OCI-LY3 (cell line): ENCODE measurements at regions not wholly inside any gene's neighbourhood (a gene's known extent, or its start where the extent isn't known, plus 50 kb on each side); places are given as distances from the start of the nearest gene placed in this dataset.

Experiments
- H2AFZ ChIP-seq: fragments of 200-600, 300-600 bp; shearing (Covaris generic); 2 replicates; pipeline ENCODE4 v1.6.0; 2014; ENCODE audit warnings: antibody characterized with exemption, low read depth, low read length
- H3K27ac ChIP-seq: fragments of 200-600, 300-600 bp; sonication (generic); 2 replicates; pipeline ENCODE4 v1.5.1; 2014; ENCODE audit warnings: mild to moderate bottlenecking, low read length, moderate library complexity, mixed read lengths
- H3K27me3 ChIP-seq: fragments of 200-600, 300-600 bp; sonication (generic); 2 replicates; pipeline ENCODE4 v1.6.1; 2014; ENCODE audit warnings: low read depth, low read length, mixed read lengths
- H3K36me3 ChIP-seq: fragments of 200-600, 300-600 bp; sonication (generic); replicated peaks from 2 replicates; pipeline ENCODE3; 2014; ENCODE audit warnings: low read depth, low read length, mixed read lengths
- H3K4me1 ChIP-seq: fragments of 300-600, 200-600 bp; sonication (generic); 2 replicates; pipeline ENCODE4 v1.6.1; 2014; ENCODE audit warnings: low read length, mixed read lengths
- H3K4me2 ChIP-seq: fragments of 200-600, 300-600 bp; sonication (generic); 2 replicates; pipeline ENCODE4 v1.6.1; 2014; ENCODE audit warnings: low read length, mixed read lengths
- H3K4me3 ChIP-seq: fragments of 300-600, 200-600 bp; sonication (generic); 2 replicates; pipeline ENCODE4 v1.5.1; 2014; ENCODE audit warnings: antibody characterized with exemption, mild to moderate bottlenecking, low read length, moderate library complexity
- H3K79me2 ChIP-seq: fragments of 300-600, 200-600 bp; shearing (Covaris generic); 2 replicates; pipeline ENCODE4 v1.6.1; 2014; ENCODE audit warnings: mild to moderate bottlenecking, low read length, mixed read lengths
- H3K9ac ChIP-seq: fragments of 300-600, 200-600 bp; shearing (Covaris generic); 2 replicates; pipeline ENCODE4 v1.6.0; 2014; ENCODE audit warnings: mild to moderate bottlenecking, low read length, moderate library complexity
- H3K9me3 ChIP-seq: fragments of 200-600, 300-600 bp; shearing (Covaris generic); 2 replicates; pipeline ENCODE4 v1.6.1; 2014; ENCODE audit warnings: low read length, mixed read lengths; ENCODE audit not compliant: insufficient read depth
- H4K20me1 ChIP-seq: fragments of 200-600, 300-600 bp; sonication (generic); 2 replicates; pipeline ENCODE4 v1.6.1; 2016; ENCODE audit warnings: low read length, mixed read lengths; ENCODE audit not compliant: insufficient read depth
- EZH2phosphoT487 ChIP-seq: fragments of 200-600 bp; shearing (Covaris generic); IDR thresholded peaks from 2 replicates; pipeline ENCODE4 v1.6.1; 2018; ENCODE audit warnings: antibody characterized with exemption, mixed run types, low read depth
- TF ChIP-seq, protein P1 (sequence below): fragments of 200-600, 300-600 bp; sonication (generic); IDR thresholded peaks from 2 replicates; pipeline ENCODE4 v1.5.1; 2014; ENCODE audit warnings: antibody characterized with exemption, low read length, low read depth

DNA sequence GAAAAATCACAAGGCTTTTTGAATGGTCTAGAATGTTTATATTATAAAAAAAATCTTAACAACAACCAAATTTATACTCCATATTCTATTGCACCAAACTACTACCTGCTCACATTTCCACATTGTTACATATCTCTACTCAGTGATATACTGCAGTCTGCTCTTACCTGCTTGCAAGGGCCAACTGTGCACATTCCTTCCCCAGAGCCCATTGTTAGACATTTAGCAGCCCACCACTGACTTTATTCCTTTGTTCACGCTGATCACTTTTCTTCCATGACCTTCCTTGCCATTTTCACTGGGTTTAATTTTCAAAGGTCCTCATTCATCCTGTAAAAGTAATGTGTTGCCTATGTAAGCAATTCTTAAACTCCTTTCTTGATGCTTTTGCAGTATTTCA is 109.7 kb upstream of the KCNJ3 start:
- Histone ChIP-seq H3K9ac (no peak overlapping the region), H3K36me3 (no peaks in the 10 kb centered on the region), H3K4me3 (no peak overlapping the region), H3K4me2 (no peak overlapping the region), H3K79me2 (no peaks in the 10 kb centered on the region), H2AFZ (no peak overlapping the region), H4K20me1 (no peaks in the 10 kb centered on the region), H3K27me3 (no peaks in the 10 kb centered on the region), H3K27ac (no peak overlapping the region), H3K4me1 (no peaks in the 10 kb centered on the region), H3K9me3 (no peaks in the 10 kb centered on the region)
- no peak for TF ChIP-seq EZH2phosphoT487
- TF ChIP-seq, protein P1, sequence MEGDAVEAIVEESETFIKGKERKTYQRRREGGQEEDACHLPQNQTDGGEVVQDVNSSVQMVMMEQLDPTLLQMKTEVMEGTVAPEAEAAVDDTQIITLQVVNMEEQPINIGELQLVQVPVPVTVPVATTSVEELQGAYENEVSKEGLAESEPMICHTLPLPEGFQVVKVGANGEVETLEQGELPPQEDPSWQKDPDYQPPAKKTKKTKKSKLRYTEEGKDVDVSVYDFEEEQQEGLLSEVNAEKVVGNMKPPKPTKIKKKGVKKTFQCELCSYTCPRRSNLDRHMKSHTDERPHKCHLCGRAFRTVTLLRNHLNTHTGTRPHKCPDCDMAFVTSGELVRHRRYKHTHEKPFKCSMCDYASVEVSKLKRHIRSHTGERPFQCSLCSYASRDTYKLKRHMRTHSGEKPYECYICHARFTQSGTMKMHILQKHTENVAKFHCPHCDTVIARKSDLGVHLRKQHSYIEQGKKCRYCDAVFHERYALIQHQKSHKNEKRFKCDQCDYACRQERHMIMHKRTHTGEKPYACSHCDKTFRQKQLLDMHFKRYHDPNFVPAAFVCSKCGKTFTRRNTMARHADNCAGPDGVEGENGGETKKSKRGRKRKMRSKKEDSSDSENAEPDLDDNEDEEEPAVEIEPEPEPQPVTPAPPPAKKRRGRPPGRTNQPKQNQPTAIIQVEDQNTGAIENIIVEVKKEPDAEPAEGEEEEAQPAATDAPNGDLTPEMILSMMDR: no peak

DNA sequence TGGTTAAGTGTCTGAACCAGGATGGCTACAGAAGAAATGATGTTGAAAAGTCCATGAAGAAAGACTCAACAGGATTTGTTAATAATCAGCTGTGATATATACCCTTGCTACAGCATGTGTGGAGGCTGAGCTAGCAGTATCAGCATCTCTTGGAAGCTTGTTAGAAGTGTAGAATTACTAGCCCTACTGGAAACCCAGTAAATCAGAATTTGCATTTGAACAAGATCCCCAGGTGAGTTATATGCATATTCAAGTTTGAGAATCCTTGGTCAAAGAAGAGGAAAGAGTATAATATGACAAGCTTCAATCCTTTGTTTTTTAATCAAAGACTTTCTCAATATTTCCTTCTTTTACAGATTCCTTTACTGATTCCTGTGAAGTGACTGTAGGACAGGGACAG is 109.0 kb upstream of the KCNJ3 start:
- H3K9ac ChIP-seq: no peak overlapping the region
- no peak overlapping the region for H3K4me2 ChIP-seq
- no peaks in the 10 kb centered on the region for H3K79me2 ChIP-seq
- H3K4me1 ChIP-seq: no peaks in the 10 kb centered on the region
- no peaks in the 10 kb centered on the region for H4K20me1 ChIP-seq
- no peaks in the 10 kb centered on the region for H3K36me3 ChIP-seq
- no peak overlapping the region for H2AFZ ChIP-seq
- H3K27ac ChIP-seq: no peak overlapping the region
- H3K4me3 ChIP-seq: no peak overlapping the region
- H3K27me3 ChIP-seq: no peaks in the 10 kb centered on the region
- no peak for TF ChIP-seq EZH2phosphoT487
- H3K9me3 ChIP-seq: no peaks in the 10 kb centered on the region

DNA sequence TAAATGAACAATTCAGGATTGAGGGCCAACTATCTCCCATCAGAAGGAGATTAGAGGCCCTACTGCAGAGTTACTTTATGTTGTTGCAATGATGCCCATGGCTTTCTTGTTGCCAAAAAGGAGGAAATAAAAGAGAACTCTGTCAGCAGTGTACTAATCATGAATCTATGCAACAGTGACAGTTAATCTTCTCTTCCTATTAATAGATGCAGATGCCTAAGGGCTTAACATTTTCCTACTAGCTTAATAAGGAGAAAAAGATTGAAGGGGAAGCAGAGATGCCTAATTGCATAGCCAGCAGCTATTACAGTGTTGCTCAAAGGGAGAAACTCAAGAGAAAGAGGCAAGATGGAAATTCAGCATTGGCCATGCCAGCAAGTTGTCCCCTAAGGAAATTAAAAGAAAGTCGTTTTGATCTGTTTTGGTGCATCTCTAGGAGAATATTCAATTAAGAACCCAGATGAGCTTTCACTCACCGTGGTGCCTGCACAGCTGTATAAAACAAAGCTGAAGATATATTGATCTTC is 107.1 kb upstream of the KCNJ3 start:
- Histone ChIP-seq H2AFZ (no peak overlapping the region), H3K27me3 (no peaks in the 10 kb centered on the region), H3K4me2 (no peak overlapping the region), H3K4me1 (no peaks in the 10 kb centered on the region), H3K79me2 (no peaks in the 10 kb centered on the region), H3K9me3 (no peaks in the 10 kb centered on the region), H3K27ac (no peak overlapping the region), H3K4me3 (no peak overlapping the region), H4K20me1 (no peaks in the 10 kb centered on the region), H3K9ac (no peak overlapping the region), H3K36me3 (no peaks in the 10 kb centered on the region)
- no peak for TF ChIP-seq EZH2phosphoT487
- TF ChIP-seq, protein P1: no peak

DNA sequence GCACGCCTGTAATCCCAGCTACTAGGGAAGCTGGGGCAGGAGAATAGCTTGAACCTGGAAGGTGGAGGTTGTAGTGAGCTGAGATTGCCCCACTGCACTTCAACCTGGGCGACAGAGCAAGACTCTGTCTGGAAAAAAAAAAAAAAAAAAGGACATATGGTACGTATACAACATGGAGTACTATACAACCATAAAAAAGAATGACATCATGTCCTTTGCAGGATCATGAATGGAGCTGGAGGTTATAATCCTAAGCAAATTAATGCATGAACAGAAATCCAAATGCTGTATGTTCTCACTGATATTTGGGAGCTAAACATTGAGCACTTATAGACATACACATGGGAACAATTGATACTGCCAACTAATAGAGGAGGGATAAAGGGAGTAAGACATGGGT is 99.3 kb upstream of the KCNJ3 start:
- no peaks in the 10 kb centered on the region for H4K20me1 ChIP-seq
- H3K4me1 ChIP-seq: no peaks in the 10 kb centered on the region
- no peaks in the 10 kb centered on the region for H3K27me3 ChIP-seq
- no peak overlapping the region for H3K4me2 ChIP-seq
- no peak overlapping the region for H2AFZ ChIP-seq
- no peaks in the 10 kb centered on the region for H3K9me3 ChIP-seq
- H3K79me2 ChIP-seq: no peaks in the 10 kb centered on the region
- no peak overlapping the region for H3K4me3 ChIP-seq
- no peaks in the 10 kb centered on the region for H3K36me3 ChIP-seq
- no peak for TF ChIP-seq EZH2phosphoT487
- TF ChIP-seq, protein P1: no peak
- no peak overlapping the region for H3K27ac ChIP-seq
- no peak overlapping the region for H3K9ac ChIP-seq
